HG03354 (cell line): ENCODE measurements at regions not wholly inside any gene's neighbourhood (a gene's known extent, or its start where the extent isn't known, plus 50 kb on each side); places are given as distances from the start of the nearest gene placed in this dataset.
"Not testable (repeated sequence)": the region's sequence is repeated elsewhere in the genome, so short reads cannot be mapped to it uniquely, and the experiment has no call there.

Source experiments
- ATAC-seq: cut with Tn5 transposase; IDR thresholded peaks from one replicate; pipeline ENCODE4 v1.9.1; 2021; ENCODE audit warnings: mild to moderate bottlenecking; ENCODE audit not compliant: unreplicated experiment, poor library complexity, severe bottlenecking

DNA sequence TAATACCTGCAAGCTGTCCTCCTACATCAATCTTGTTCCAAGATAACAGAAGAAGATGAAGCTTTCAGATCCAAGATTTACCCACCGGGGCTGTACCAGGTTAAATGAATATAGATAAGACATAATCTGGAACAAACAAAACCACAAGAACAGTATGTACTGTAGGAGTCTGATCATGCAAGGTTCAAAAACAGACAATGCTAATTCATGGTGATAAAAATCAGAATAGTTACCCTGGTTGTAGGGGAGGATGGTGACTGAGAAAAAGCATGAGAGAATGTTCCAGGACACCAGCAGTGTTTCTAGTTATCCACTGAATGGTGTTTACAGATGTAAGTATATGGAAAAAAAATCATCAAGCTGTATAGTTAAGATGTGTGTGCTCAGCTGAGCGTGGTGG is 211.6 kb upstream of the TBL1X start:
- ATAC-seq: no peak

DNA sequence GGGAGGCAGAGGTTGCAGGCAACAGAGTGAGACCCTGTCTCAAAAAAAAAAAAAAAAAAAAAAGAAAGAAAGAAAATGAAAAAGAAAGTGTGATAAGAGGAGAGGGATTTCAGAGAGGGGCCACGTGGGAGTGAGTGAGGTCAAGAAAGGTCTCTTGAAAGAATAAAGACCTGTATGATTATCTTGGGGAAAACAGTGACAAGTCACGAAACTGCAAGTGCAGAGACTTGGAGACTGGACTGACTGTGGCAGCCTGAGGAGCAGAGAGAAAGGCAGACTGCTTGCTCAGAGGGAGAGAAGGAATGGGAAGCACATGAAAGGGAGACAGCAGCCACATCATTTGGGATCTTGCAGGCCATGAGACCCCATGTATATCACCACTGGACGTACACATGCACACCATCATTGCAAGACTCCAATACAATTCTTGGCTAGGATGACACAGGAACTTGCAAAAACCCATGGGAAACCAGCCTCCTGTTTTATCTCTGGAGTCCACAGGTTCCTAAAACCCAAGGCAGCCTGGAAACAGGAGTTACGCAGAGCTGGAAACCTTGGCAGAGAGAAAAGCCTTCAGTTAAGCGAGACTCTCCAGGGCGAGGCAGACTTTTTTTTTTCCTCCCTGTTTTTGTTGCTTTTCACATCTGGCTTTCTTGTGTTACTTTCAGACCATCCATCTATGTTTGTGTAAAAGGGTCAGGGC is 207.0 kb upstream of the TBL1X start:
- no peak for ATAC-seq

GRCh38 chrX:9258421-9259104 is 206.3 kb upstream of the TBL1X start:
- ATAC-seq: no peak

- no peak for ATAC-seq
These were observed 204.3 kb upstream of the TBL1X start for GRCh38 chrX:9260603-9261002.

GRCh38 chrX:9267415-9267814 is 197.4 kb upstream of the TBL1X start:
- ATAC-seq: no peak

DNA sequence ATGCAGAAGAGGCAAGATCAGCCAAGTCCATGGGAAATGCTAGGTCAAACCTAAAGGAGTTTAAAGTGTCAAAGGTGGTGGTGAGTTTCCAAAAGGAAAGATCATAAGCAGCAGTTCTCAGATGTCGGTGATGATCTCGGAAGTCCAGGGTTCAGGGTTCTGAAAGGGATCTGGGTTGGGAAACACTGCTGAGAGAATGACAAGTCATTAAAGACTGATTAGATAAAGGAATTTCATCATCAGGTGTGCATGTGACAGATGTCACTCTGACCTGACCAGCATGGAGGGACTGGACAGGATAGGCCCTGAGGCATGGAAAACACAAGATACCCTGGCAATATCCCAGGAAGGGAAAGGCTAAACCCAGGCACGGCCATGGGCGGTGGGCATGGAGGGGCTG is 195.7 kb upstream of the TBL1X start:
- no peak for ATAC-seq

DNA sequence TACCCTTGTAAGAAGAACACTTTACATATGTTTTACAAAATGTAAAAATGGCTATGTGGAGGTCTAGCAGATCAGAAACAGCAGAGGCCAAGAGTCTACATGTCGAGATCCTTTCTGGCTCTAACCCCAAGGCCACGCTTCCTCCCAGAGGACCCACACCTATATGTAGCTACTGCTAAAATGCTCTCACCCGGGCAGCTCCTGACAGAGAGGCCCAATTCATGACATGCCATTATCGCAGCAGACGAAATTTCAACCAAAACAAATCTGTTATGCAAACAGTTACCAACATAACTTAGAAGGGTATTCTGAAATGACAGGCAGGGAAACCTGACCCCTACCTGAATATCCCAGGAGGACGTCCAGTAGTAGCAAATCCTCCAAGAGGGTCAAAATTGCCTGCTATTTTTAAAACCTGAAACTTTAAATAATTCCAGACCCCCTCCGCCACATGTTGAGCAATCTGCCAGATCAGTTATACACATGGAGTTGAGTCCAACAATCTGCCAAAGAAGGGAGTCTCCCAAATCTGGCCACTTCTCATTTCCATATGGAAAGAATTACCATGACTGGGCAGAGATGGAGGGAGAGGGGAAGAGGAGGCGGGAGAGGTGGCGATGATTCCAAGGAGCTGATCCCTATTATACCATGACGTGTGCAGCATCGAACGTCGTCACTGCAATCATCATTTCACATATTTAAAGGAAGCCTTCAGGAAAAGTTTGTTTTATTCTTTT is 192.9 kb upstream of the TBL1X start:
- ATAC-seq: no peak

DNA sequence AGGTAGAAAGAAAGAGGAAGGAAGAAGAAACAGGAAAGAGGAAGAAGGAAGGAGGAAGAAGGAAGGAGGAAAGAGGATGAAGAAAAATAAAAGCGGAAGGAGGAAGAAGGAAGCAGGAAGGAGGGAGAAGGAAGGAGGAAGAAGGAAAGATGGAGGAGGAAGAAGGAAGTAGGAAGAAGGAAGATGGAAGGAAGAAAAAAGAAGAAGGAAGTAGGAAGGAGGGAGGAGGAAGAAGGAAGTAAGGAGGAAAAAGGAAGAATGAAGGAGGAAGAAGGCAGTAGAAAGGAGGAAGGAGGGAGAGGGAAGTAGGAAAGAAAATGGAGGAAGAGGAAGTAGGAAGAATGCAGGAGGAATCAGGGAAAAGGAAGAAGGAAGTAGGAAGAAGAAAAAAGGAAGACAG is 191.1 kb upstream of the TBL1X start:
- ATAC-seq: no peak

- no peak for ATAC-seq
These were observed 186.2 kb upstream of the TBL1X start for GRCh38 chrX:9278475-9279233.

GRCh38 chrX:9279234-9279544 is 185.7 kb upstream of the TBL1X start:
- no peak for ATAC-seq

- ATAC-seq: no peak
These were observed 184.0 kb upstream of the TBL1X start for GRCh38 chrX:9280831-9281230.

DNA sequence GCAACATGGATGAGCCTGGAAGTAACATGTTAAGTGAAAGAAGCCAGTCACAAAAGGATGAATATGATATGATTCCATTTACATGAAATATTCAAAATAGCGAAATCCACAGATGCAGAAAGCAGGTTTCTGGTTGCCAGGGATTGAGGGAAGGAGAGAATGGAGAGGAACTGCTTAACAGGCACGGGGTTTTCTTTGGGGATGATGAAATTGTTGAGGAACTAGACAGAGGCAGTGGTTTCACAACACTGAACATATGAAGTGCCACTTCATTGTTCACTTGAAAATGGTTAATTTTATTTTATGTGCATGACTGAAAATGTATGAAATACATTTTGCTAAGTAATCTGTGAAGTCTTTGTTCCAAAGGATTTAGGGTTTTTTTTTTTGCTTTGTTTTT is 182.5 kb upstream of the TBL1X start:
- no peak for ATAC-seq

GRCh38 chrX:9285342-9285771 is 179.5 kb upstream of the TBL1X start:
- ATAC-seq: peak; percentile 59

DNA sequence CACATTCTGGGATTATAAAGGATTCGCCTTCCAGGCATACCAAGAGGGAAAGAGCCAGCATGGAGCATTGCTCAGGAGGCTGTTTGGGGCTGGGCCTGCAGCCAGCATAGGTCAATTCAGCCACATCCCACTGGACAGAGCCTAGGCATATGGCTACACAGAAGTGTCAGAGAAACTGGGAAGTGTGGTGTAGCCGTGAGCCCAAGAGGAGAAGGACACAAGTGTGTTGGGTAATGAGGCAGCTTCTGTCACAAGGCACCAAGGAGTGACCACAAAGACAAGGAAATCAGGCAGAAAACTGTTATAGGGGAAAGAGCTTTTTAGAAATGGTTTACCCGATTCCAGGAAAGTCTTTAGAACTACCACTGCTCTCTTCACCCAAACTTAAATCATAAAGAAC is 178.6 kb upstream of the TBL1X start:
- no peak for ATAC-seq

DNA sequence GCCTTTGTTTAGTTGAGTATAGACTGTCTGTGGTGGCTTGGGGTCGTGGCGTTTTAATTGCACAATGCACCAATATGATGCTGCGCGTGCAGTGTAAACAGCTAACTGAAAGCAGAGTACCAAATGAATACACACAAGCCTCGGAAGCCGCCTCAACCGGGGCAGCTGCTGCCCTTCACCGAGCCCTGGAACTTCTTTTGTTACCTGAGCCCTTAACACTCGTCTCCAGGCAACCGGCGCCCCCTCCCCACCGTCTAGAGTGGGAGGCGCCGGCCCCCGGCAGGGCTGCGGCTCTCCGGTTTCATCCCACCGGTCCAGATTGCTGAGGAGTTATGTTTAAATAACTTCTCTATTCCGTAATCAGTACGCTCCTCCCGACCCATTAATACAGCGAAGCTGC is 173.2 kb upstream of the TBL1X start:
- no peak for ATAC-seq

GRCh38 chrX:9293051-9293496 is 171.8 kb upstream of the TBL1X start:
- ATAC-seq: no peak

DNA sequence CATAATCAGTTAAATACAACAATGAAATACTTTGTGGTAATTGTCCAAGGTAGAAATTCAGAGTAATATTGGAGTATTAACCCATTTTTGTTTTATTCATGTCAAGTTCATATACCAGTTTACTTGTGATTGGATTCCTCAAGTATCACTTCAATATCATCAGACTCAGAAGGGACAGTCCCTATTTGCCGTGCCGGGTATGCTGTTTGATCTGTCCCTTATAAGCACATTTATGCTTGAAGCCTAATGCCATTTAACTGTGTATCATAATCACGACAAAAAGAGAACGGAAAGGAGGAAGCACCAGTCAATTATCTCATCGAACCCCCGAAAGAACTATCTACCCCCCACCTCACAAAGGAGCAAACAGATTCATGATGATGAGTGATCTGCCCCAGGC is 171.0 kb upstream of the TBL1X start:
- no peak for ATAC-seq

GRCh38 chrX:9295551-9295950 is 169.3 kb upstream of the TBL1X start:
- no peak for ATAC-seq

GRCh38 chrX:9298221-9298620 is 166.6 kb upstream of the TBL1X start:
- no peak for ATAC-seq

DNA sequence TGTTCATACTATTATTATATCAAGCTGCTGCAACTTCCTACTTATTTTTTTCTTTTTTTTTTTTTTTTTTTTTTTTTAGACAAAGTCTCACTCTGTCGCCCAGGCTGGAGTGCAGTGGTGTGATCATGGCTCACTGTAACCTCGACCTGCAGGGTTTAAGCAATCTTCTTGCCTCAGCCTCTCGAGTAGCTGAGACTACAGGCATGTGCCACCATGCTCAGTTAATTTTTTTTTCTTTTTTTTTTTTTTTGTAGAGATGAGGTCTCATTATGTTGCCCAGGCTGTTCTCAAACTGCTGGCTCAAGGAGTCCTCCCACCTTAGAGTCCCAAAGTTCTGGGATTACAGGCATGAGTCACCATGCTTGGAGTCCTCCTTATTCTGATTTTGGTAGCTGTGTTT is 165.2 kb upstream of the TBL1X start:
- not testable (repeated sequence) for ATAC-seq
